OCI-LY3 (cell line): ENCODE measurements at regions not wholly inside any gene's neighbourhood (a gene's known extent, or its start where the extent isn't known, plus 50 kb on each side); places are given as distances from the start of the nearest gene placed in this dataset.

ENCODE experiments used
- EZH2phosphoT487 ChIP-seq: fragments of 200-600 bp; shearing (Covaris generic); IDR thresholded peaks from 2 replicates; pipeline ENCODE4 v1.6.1; 2018; ENCODE audit warnings: antibody characterized with exemption, mixed run types, low read depth
- TF ChIP-seq, protein P1 (sequence below): fragments of 200-600, 300-600 bp; sonication (generic); IDR thresholded peaks from 2 replicates; pipeline ENCODE4 v1.5.1; 2014; ENCODE audit warnings: antibody characterized with exemption, low read length, low read depth

GRCh38 chr9:85262333-85262732 is 479.4 kb downstream of the AGTPBP1 start:
- TF ChIP-seq, protein P1, sequence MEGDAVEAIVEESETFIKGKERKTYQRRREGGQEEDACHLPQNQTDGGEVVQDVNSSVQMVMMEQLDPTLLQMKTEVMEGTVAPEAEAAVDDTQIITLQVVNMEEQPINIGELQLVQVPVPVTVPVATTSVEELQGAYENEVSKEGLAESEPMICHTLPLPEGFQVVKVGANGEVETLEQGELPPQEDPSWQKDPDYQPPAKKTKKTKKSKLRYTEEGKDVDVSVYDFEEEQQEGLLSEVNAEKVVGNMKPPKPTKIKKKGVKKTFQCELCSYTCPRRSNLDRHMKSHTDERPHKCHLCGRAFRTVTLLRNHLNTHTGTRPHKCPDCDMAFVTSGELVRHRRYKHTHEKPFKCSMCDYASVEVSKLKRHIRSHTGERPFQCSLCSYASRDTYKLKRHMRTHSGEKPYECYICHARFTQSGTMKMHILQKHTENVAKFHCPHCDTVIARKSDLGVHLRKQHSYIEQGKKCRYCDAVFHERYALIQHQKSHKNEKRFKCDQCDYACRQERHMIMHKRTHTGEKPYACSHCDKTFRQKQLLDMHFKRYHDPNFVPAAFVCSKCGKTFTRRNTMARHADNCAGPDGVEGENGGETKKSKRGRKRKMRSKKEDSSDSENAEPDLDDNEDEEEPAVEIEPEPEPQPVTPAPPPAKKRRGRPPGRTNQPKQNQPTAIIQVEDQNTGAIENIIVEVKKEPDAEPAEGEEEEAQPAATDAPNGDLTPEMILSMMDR, result no peak
- TF ChIP-seq EZH2phosphoT487, result no peak
